PC-3 (cell line): ENCODE measurements at regions not wholly inside any gene's neighbourhood (a gene's known extent, or its start where the extent isn't known, plus 50 kb on each side); places are given as distances from the start of the nearest gene placed in this dataset.

Source experiments
- ATAC-seq: fragments of 200-7000 bp; cut with Tn5 transposase; 2 replicates; pipeline ENCODE4 v1.9.1; 2020; ENCODE audit warnings: mild to moderate bottlenecking, moderate library complexity
- BruUV-seq: library from RNA; stranded (reverse); fragments of 400-500 nt; replicated peaks from 2 replicates; lab custom pipeline; 2021; lab: Mats Ljungman, UMichigan
- CTCF ChIA-PET: fragments of 300-600 bp; sonication (Branson Sonifier 250); formaldehyde crosslinking; loops from one replicate; lab custom pipeline; 2022; ENCODE audit warnings: antibody characterized with exemption; lab: Charles Lee
- POLR2A ChIA-PET: fragments of 300-600 bp; sonication (Branson Sonifier 250); formaldehyde crosslinking; loops from one replicate; lab custom pipeline; 2022; ENCODE audit warnings: antibody characterized with exemption; ENCODE audit not compliant: unreplicated experiment; lab: Charles Lee
- DNase-seq: peaks from one replicate; pipeline ENCODE4 v3.0.0-alpha.2; 2015
- H2AFZ ChIP-seq: fragments of 300-600 bp; sonication (generic); 2 replicates; pipeline ENCODE4 v1.6.0; 2016; ENCODE audit warnings: antibody characterized with exemption, low read length
- H3F3A ChIP-seq: fragments of 300-600 bp; sonication (generic); one replicate; pipeline ENCODE4 v1.6.0; 2017; ENCODE audit warnings: antibody characterized with exemption, low read length, control low read depth, mild to moderate bottlenecking; ENCODE audit not compliant: unreplicated experiment
- H3K27ac ChIP-seq: fragments of 300-600 bp; sonication (generic); 2 replicates; pipeline ENCODE4 v1.5.1; 2016; ENCODE audit warnings: mild to moderate bottlenecking, low read length
- H3K27me3 ChIP-seq: fragments of 300-600 bp; sonication (generic); 2 replicates; pipeline ENCODE4 v1.6.1; 2016; ENCODE audit warnings: low read length, mixed read lengths
- H3K36me3 ChIP-seq: fragments of 300-600 bp; sonication (generic); 2 replicates; pipeline ENCODE4 v1.6.1; 2016; ENCODE audit warnings: low read depth, mixed run types, low read length, mixed read lengths
- H3K4me1 ChIP-seq: fragments of 300-600 bp; sonication (generic); 2 replicates; pipeline ENCODE4 v1.5.1; 2016; ENCODE audit warnings: low read length; ENCODE audit not compliant: insufficient read depth
- H3K4me2 ChIP-seq: fragments of 300-600 bp; sonication (generic); 2 replicates; pipeline ENCODE4 v1.6.0; 2016; ENCODE audit warnings: low read length
- H3K4me3 ChIP-seq: fragments of 300-600 bp; sonication (generic); 2 replicates; pipeline ENCODE4 v1.5.1; 2016; ENCODE audit warnings: mild to moderate bottlenecking, low read length, mixed read lengths
- H3K79me2 ChIP-seq: fragments of 300-600 bp; sonication (generic); 2 replicates; pipeline ENCODE4 v1.6.1; 2017; ENCODE audit warnings: low read length, mixed read lengths
- H3K9ac ChIP-seq: fragments of 300-600 bp; sonication (generic); 2 replicates; pipeline ENCODE4 v1.6.0; 2016; ENCODE audit warnings: mild to moderate bottlenecking, low read length
- H3K9me2 ChIP-seq: fragments of 300-600 bp; sonication (generic); replicated peaks from 2 replicates; pipeline ENCODE4 v1.6.1; 2016; ENCODE audit warnings: mixed run types, low read length, mixed read lengths
- H3K9me3 ChIP-seq: fragments of 300-600 bp; sonication (generic); 2 replicates; pipeline ENCODE4 v1.6.1; 2016; ENCODE audit warnings: low read length, mixed read lengths
- H4K20me1 ChIP-seq: fragments of 300-600 bp; sonication (generic); 2 replicates; pipeline ENCODE4 v1.6.1; 2016; ENCODE audit warnings: low read length, mixed read lengths
- EZH2 ChIP-seq: fragments of 300-600 bp; sonication (generic); IDR thresholded peaks from one replicate; pipeline ENCODE4 v1.6.1; 2017; ENCODE audit warnings: antibody characterized with exemption, mild to moderate bottlenecking, low read length; ENCODE audit not compliant: unreplicated experiment
- EZH2phosphoT487 ChIP-seq: fragments of 300-600 bp; sonication (generic); IDR thresholded peaks from 2 replicates; pipeline ENCODE4 v1.6.1; 2018; ENCODE audit warnings: mild to moderate bottlenecking, antibody characterized with exemption, low read length, borderline replicate concordance
- intact Hi-C: fragments of 100-400 bp; cut with micrococcal nuclease; formaldehyde crosslinking; loops from 2 replicates; pipeline ENCODE4 v1.9.0; 2023
- TF ChIP-seq, protein P1 (sequence below): fragments of 300-600 bp; sonication (generic); conservative IDR thresholded peaks from 2 replicates; pipeline ENCODE4 v1.5.1; 2017; ENCODE audit warnings: antibody characterized with exemption, low read depth, mild to moderate bottlenecking, low read length

DNA sequence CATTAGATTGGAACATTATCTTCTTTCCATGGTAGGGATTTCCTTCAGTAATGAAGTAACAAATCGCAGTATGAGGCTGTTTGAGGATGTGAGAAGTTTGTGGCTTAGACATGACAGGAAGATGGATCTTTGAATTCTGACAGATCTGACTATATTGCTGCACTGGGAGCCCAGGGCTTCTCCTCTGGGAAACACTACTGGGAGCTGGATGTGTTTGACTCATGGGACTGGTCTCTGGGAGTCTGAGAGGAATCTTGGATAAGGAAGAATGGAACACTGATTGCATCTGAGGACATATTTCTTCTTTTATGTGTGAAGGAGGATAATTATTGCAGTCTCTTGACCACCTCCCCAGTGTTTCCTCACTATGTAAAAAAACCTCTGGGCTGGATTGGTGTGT lies 77.2 kb upstream of the ST6GAL2 start:
- H3F3A ChIP-seq: no peaks in the 10 kb centered on the region
- ATAC-seq: no peak

DNA sequence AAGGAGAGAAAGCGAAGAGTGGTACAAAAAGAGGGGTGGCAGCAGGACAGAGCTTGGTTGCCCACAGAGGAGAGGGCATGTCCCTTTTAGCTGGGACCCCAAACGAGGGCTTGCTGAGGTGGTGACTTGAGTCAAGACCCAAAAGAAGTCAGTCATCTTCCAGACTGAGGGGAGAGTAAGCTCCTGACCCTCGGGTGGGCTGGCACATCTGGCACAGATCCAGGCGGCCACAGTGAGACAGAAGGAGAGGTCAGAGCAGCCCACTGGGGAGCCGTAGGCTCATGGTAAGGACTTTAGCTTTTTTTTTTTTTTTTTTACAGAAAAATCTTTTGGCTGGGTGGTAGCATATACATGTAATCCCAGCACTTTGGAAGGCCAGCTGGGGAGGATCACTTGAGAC lies 77.9 kb upstream of the ST6GAL2 start:
- Histone ChIP-seq H3K4me1 (peaks cover 4% of the 10 kb centered on the region; the same call in 1 of the 2 replicates), H3K4me3 (no peak overlapping the region), H3F3A (no peaks in the 10 kb centered on the region), H2AFZ (no peak overlapping the region), H3K27ac (no peak overlapping the region), H3K4me2 (no peak overlapping the region), H3K9me3 (no peaks in the 10 kb centered on the region), H3K79me2 (no peaks in the 10 kb centered on the region), H4K20me1 (no peaks in the 10 kb centered on the region), H3K9me2 (no peaks in the 10 kb centered on the region; the same call in 1 of the 2 replicates), H3K27me3 (no peaks in the 10 kb centered on the region), H3K9ac (no peak overlapping the region), H3K36me3 (no peaks in the 10 kb centered on the region)
- CTCF ChIA-PET: no interaction called here
- POLR2A ChIA-PET: interaction anchor here (0.6 kb wide), 1 partner anchor 76 kb away, joined by 6 read pairs; no protein-coding TSS in a partner anchor
- intact Hi-C loops: no loop called here
- DNase-seq (no peak), ATAC-seq (no peak)
- no TSS peak for BruUV-seq
- TF ChIP-seq EZH2 (no peak), EZH2phosphoT487 (no peak)
- TF ChIP-seq, protein P1, sequence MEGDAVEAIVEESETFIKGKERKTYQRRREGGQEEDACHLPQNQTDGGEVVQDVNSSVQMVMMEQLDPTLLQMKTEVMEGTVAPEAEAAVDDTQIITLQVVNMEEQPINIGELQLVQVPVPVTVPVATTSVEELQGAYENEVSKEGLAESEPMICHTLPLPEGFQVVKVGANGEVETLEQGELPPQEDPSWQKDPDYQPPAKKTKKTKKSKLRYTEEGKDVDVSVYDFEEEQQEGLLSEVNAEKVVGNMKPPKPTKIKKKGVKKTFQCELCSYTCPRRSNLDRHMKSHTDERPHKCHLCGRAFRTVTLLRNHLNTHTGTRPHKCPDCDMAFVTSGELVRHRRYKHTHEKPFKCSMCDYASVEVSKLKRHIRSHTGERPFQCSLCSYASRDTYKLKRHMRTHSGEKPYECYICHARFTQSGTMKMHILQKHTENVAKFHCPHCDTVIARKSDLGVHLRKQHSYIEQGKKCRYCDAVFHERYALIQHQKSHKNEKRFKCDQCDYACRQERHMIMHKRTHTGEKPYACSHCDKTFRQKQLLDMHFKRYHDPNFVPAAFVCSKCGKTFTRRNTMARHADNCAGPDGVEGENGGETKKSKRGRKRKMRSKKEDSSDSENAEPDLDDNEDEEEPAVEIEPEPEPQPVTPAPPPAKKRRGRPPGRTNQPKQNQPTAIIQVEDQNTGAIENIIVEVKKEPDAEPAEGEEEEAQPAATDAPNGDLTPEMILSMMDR: no peak

More for the DNA sequence above, 77.2 kb upstream of the ST6GAL2 start:
- no peak overlapping the region for H3K4me3 ChIP-seq
- H3K9me3 ChIP-seq: no peaks in the 10 kb centered on the region
- H3K27ac ChIP-seq: no peak overlapping the region
- ChIA-PET CTCF (no interaction called here), POLR2A (no interaction called here)
- H3K4me1 ChIP-seq: peaks cover 4% of the 10 kb centered on the region; the same call in 1 of the 2 replicates
- no peaks in the 10 kb centered on the region for H3K79me2 ChIP-seq
- H3K9me2 ChIP-seq: no peaks in the 10 kb centered on the region; the same call in 1 of the 2 replicates
- no peaks in the 10 kb centered on the region for H3K36me3 ChIP-seq
- H3K9ac ChIP-seq: no peak overlapping the region
- no peak for DNase-seq
- intact Hi-C loops: no loop called here
- no peak overlapping the region for H2AFZ ChIP-seq
- no TSS peak for BruUV-seq
- H4K20me1 ChIP-seq: no peaks in the 10 kb centered on the region
- no peaks in the 10 kb centered on the region for H3K27me3 ChIP-seq
- no peak overlapping the region for H3K4me2 ChIP-seq
- TF ChIP-seq, protein P1: no peak
- TF ChIP-seq EZH2 (no peak), EZH2phosphoT487 (no peak)

GRCh38 chr2:106965611-106966010 lies 79.6 kb upstream of the ST6GAL2 start:
- Histone ChIP-seq H2AFZ (no peak overlapping the region), H3K4me3 (no peak overlapping the region), H3K36me3 (no peaks in the 10 kb centered on the region), H3K27ac (no peak overlapping the region), H3K4me1 (peaks cover 11% of the 10 kb centered on the region), H3K4me2 (no peak overlapping the region), H3F3A (no peaks in the 10 kb centered on the region), H3K9me2 (no peaks in the 10 kb centered on the region; the same call in 1 of the 2 replicates), H4K20me1 (no peaks in the 10 kb centered on the region), H3K9ac (no peak overlapping the region), H3K27me3 (no peaks in the 10 kb centered on the region), H3K79me2 (no peaks in the 10 kb centered on the region), H3K9me3 (no peaks in the 10 kb centered on the region)
- ChIA-PET CTCF (no interaction called here), POLR2A (no interaction called here)
- TF ChIP-seq, protein P1: no peak
- TF ChIP-seq EZH2phosphoT487 (no peak), EZH2 (no peak)
- intact Hi-C loops: no loop called here
- peak; percentile 31; the same call in 1 of the 2 replicates for ATAC-seq
- BruUV-seq: no TSS peak
- peak; percentile 54 for DNase-seq
